ENCODE measurements at regions not wholly inside any gene's neighbourhood (a gene's known extent, or its start where the extent isn't known, plus 50 kb on each side); places are given as distances from the start of the nearest gene placed in this dataset.

GRCh38 chr10:117926491-117926890, 120.2 kb downstream of the RAB11FIP2 start:
- WGBS (ENCODE audit: insufficient coverage): no CpG with 5 or more reads among the region's 2 CpGs
- H3K27ac ChIP-seq (ENCODE audit: low read depth in 1 of 2, low read length in 2 of 2): no peak overlapping the region
- no peak for DNase-seq

DNA sequence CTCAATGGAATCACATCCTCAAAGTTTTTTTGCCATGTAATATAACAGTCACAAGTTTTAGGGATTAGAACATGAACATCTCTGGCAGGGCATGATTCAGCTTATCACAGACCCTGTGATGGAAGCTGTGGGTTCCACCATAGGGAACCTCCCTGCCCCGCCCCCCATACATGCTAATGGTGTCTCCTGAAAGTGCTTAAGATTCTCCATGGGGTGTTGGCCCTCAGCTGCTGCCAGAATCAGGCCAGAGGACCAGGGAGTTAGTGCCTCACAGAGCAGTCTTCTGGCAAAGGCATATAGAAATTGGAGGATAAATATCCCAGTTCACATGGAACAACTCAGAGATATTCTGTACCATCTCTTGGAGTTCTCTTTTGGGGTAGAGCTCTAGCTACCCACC, 119.4 kb downstream of the RAB11FIP2 start:
- Mint-ChIP-seq H3K9me3 (peaks cover 0 to 5% (median 2%) of the 10 kb centered on the region in 7 donors), H3K27me3 (ENCODE audit: low read depth in 3 of 3) (peaks cover 1 to 5% (median 3%) of the 10 kb centered on the region in 3 donors), H3K4me3 (no peak overlapping the region), H3K4me1 (peaks cover 6% of the 10 kb centered on the region), H3K36me3 (no peaks in the 10 kb centered on the region), H3K27ac (peak overlapping the region in 1 of 7 donors; percentile 50)
- TF ChIP-seq, protein P1, sequence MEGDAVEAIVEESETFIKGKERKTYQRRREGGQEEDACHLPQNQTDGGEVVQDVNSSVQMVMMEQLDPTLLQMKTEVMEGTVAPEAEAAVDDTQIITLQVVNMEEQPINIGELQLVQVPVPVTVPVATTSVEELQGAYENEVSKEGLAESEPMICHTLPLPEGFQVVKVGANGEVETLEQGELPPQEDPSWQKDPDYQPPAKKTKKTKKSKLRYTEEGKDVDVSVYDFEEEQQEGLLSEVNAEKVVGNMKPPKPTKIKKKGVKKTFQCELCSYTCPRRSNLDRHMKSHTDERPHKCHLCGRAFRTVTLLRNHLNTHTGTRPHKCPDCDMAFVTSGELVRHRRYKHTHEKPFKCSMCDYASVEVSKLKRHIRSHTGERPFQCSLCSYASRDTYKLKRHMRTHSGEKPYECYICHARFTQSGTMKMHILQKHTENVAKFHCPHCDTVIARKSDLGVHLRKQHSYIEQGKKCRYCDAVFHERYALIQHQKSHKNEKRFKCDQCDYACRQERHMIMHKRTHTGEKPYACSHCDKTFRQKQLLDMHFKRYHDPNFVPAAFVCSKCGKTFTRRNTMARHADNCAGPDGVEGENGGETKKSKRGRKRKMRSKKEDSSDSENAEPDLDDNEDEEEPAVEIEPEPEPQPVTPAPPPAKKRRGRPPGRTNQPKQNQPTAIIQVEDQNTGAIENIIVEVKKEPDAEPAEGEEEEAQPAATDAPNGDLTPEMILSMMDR (IDR thresholded peaks at IDR 0.05): no peak
- no peaks in the 10 kb centered on the region for H3K9me3 ChIP-seq (replicated peaks in 1 of 2; ENCODE audit: control insufficient read depth in 1 of 2, insufficient read depth in 1 of 2, low read length in 2 of 2)
- no peaks in the 10 kb centered on the region for H4K20me1 ChIP-seq (ENCODE audit: insufficient read depth, low read length)
- H3K4me2 ChIP-seq (replicated peaks; ENCODE audit: extremely low read depth, low read length, poor library complexity, severe bottlenecking): no peak overlapping the region
- no peak overlapping the region for H3K9ac ChIP-seq (ENCODE audit: insufficient read depth, low read length, poor library complexity, severe bottlenecking)
- intact Hi-C loops (cut with micrococcal nuclease): no loop called here
- DNase-seq: no peak
- H3K4me1 ChIP-seq (ENCODE audit: control insufficient read depth in 1 of 2, insufficient read depth in 2 of 2, low read length in 2 of 2): no peaks in the 10 kb centered on the region
- no peaks in the 10 kb centered on the region for H3K36me3 ChIP-seq (replicated peaks in 1 of 2; ENCODE audit: control insufficient read depth in 1 of 2, insufficient read depth in 2 of 2, low read length in 2 of 2)
- no peak overlapping the region for H2AFZ ChIP-seq (ENCODE audit: insufficient read depth, low read depth, low read length, poor library complexity, severe bottlenecking)
- H3K27ac ChIP-seq (ENCODE audit: low read depth in 1 of 2, low read length in 2 of 2): no peak overlapping the region
- no peaks in the 10 kb centered on the region for H3K27me3 ChIP-seq (ENCODE audit: control insufficient read depth in 2 of 2, insufficient read depth in 2 of 2, low read length in 2 of 2)
- no peaks in the 10 kb centered on the region for H3K79me2 ChIP-seq (ENCODE audit: insufficient read depth, low read length)
- WGBS (ENCODE audit: insufficient coverage): no CpG with 5 or more reads among the region's 1 CpG
- no peak overlapping the region for H3K4me3 ChIP-seq (replicated peaks in 1 of 3; ENCODE audit: low read depth in 2 of 3, low read length in 3 of 3)

More at GRCh38 chr10:117926491-117926890, 120.2 kb downstream of the RAB11FIP2 start:
- Histone ChIP-seq H3K36me3 (replicated peaks in 1 of 2; ENCODE audit: control insufficient read depth in 1 of 2, insufficient read depth in 2 of 2, low read length in 2 of 2) (no peaks in the 10 kb centered on the region), H3K4me1 (ENCODE audit: control insufficient read depth in 1 of 2, insufficient read depth in 2 of 2, low read length in 2 of 2) (no peaks in the 10 kb centered on the region), H4K20me1 (ENCODE audit: insufficient read depth, low read length) (no peaks in the 10 kb centered on the region), H3K27me3 (ENCODE audit: control insufficient read depth in 2 of 2, insufficient read depth in 2 of 2, low read length in 2 of 2) (no peaks in the 10 kb centered on the region), H3K9me3 (replicated peaks in 1 of 2; ENCODE audit: control insufficient read depth in 1 of 2, insufficient read depth in 1 of 2, low read length in 2 of 2) (no peaks in the 10 kb centered on the region), H2AFZ (ENCODE audit: insufficient read depth, low read depth, low read length, poor library complexity, severe bottlenecking) (no peak overlapping the region), H3K4me3 (replicated peaks in 1 of 3; ENCODE audit: low read depth in 2 of 3, low read length in 3 of 3) (no peak overlapping the region), H3K79me2 (ENCODE audit: insufficient read depth, low read length) (no peaks in the 10 kb centered on the region), H3K4me2 (replicated peaks; ENCODE audit: extremely low read depth, low read length, poor library complexity, severe bottlenecking) (no peak overlapping the region), H3K9ac (ENCODE audit: insufficient read depth, low read length, poor library complexity, severe bottlenecking) (no peak overlapping the region)
- peaks cover 0 to 5% (median 3%) of the 10 kb centered on the region in 3 donors for H3K27me3 Mint-ChIP-seq (ENCODE audit: low read depth in 3 of 3)
- peaks cover 6% of the 10 kb centered on the region for H3K4me1 Mint-ChIP-seq
- TF ChIP-seq, protein P1 (IDR thresholded peaks at IDR 0.05): no peak
- no peak overlapping the region for H3K27ac Mint-ChIP-seq
- no peak overlapping the region for H3K4me3 Mint-ChIP-seq
- no peaks in the 10 kb centered on the region for H3K36me3 Mint-ChIP-seq
- intact Hi-C loops (cut with micrococcal nuclease): no loop called here
- peaks cover 0 to 5% (median 2%) of the 10 kb centered on the region in 7 donors for H3K9me3 Mint-ChIP-seq

Measured in CD14-positive monocyte (primary cell).